ENCODE measurements at regions not wholly inside any gene's neighbourhood (a gene's known extent, or its start where the extent isn't known, plus 50 kb on each side); places are given as distances from the start of the nearest gene placed in this dataset.
"Not testable (repeated sequence)": the region's sequence is repeated elsewhere in the genome, so short reads cannot be mapped to it uniquely, and the experiment has no call there.

DNA sequence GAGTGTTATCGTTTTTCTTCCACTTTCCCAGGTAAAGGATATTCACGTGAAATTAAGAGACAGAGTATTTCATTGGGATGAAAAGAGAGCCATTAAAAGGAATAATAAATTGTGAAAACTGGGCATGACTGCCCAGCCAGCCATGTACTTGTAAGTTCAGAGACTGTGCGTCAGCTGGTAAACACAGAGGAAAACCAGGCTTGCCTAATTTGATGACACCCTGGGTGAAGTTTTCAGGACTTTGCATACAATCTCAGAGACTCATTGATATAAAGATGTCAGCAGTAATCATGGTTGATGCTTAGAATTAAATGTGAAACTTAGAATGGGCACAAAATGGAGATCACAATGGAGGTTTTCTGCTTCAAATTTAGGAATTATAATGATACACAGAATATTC lies 153.5 kb upstream of the ZEB2 start:
- DNase-seq, result no peak

DNA sequence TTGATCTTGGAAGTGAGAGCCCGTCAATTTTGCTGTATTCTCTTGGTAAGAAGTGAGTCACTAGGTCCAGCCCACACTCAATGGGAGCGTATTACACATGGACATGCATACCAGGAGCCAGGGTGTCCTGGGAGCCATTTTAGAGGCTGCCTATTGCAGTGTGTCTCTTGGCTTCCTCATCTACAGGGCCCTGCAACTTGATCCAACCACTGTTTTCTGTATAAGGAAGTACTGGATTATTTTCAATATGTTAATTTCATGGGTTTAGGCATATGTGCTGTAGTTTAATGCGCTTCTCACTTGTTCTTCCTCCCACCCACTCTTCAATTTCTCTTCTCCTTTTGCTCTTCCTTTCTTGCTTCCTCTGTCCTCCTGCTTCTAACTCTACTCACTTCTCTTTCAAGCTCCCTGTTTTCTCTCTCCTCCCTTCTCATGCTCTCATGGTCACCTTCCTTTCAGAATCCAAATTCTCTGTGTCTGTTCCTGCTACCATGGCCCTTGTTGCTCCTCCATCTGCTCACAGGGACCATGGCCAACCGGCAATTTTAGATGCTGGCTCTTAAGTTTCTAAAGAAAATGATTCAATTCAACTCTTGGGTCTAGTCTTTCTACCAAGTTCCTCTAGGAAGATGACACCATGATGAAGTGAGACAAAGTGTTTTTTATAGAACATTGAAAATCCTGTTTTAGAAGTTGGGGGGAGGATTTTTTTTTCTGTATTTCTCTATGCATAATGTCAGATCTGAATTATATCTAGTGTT lies 152.0 kb upstream of the ZEB2 start:
- DNase-seq, result no peak

DNA sequence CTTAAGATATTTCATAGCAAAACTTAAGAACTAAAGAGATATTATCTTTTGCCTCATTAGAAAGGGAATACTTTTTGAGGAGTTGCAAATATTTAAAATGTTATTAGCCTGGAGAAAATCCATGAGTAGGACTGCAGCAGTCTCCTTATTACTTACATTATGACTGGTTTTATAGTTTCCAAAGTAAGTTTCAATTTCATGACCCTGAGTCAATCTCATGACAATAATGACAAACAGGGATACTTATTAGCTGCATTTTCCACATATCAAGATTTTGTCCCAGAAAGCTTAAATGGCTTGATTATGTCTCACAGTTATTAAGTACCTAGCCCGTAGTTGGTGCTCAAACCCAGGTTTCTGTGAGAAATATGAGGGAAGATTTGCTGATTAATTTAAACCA lies 150.8 kb upstream of the ZEB2 start:
- no peak for DNase-seq

DNA sequence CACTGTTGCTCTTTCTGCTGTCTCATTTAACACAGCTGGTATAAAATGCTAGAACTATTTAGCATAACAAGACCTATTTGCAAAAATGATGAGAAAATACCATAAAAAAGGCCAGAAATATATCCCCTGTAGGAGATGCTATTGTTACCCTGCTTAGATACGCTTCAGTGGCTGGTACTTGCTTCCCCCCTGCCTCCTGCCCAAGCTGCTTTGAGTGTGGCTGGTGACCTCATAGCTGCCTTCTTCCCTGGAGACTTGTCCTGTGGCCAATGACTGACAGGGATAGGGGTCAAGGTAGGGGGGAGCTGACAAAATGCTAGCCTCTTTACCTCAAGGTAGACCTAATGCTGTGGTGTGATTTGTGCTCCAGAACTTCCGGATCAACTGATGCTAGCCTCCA lies 150.2 kb upstream of the ZEB2 start:
- DNase-seq, result no peak

DNA sequence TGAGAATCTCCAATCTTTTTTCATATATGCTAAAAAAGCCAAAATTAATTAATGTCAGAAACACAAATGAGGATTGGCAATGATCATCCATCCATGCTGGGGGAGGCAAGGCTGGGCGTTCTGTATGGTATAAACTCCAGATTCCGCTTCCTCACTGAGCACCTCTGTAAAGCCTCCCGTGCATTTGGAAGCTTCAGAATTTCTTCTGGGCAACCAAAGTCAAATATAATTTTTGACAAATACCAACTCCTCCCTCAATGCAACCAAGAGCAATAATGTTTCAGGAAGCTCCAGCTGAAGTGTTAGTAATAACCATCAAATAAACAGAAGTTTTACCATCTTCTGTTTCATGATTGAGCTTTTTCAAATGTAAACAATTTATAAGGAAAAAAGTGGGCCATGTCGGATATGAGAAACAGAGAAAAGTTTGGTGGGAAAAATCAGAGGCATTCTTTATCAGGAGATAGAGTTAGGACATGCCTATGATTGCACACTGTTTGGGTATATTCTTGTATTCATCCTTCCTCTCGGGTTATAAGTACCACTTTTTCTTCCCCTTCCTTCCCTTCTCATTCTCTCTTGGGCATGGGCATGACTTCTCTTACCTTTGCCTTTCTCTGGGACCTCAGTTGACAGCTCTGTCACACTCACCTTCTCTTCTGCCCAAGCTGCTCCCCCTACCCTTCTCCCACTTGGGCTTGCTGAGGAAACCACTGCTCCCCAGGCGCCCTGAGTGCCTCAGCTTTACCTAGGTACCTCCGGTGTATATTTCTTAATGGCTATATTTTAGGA lies 149.5 kb upstream of the ZEB2 start:
- DNase-seq, result no peak

DNA sequence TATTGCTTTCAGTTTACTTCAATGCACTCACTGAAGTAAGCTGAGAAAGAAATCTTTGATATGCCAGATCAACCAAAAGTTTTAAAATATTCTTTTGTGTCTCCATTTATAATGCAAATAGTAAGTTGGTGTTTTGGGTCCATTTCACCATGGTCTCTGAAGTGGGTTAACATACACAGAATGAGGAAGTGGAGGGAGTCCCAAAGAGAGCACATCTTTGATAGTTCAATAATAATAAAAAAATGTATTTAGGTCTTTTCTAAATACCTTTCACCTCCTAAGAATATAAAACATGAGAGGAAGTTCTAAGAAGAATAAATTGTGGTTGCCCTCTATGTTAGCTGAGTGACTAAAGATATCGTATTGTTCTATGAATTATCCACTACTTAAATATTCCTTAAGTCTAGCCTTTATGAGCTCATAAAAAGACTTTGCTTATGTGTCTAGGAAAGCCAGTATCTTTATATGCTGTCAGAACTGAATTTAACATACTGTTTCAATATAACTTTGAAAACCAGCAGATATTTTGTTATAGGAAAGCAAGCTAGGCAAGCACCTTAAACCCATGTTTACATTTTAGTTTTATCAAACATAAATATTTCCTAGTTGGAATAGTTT lies 148.7 kb upstream of the ZEB2 start:
- no peak for DNase-seq

DNA sequence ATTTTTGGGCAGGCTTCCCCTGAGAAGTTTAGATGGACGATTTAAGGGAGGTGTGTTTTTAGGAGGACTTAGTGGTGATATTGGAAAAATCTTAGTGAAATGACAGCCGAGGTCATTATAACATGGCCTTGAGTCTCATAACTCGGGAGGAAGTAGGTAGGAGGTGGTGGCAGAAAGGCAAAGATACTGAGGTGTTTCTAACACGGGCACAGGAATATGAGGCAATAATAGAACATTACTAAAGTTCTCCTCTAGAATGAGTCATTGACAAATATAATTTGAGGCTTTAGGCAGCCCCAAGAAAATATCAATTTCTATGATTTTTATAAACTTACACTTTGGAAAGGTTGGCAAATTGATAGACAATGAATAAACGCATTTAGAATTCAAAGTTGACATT lies 146.1 kb upstream of the ZEB2 start:
- no peak for DNase-seq

DNA sequence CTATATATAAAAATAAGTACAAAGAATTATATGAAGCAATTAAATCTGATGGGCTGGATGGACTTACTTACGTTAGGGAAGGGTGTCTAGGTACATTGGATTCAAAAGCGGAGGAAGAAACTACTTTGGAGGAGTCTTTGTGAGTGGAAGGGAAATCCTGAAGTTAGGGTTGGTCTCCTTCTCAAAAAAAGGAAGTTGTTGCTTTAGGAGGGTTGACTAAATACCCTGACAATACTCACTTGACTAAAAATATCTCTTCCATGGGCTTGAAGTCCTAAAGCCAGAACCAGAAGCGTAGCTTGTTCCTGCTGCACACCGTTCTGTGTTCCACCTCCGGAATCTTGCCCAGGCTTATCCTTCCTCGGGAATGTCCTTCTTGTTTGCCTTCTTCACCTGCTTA lies 143.3 kb upstream of the ZEB2 start:
- DNase-seq, result no peak

DNA sequence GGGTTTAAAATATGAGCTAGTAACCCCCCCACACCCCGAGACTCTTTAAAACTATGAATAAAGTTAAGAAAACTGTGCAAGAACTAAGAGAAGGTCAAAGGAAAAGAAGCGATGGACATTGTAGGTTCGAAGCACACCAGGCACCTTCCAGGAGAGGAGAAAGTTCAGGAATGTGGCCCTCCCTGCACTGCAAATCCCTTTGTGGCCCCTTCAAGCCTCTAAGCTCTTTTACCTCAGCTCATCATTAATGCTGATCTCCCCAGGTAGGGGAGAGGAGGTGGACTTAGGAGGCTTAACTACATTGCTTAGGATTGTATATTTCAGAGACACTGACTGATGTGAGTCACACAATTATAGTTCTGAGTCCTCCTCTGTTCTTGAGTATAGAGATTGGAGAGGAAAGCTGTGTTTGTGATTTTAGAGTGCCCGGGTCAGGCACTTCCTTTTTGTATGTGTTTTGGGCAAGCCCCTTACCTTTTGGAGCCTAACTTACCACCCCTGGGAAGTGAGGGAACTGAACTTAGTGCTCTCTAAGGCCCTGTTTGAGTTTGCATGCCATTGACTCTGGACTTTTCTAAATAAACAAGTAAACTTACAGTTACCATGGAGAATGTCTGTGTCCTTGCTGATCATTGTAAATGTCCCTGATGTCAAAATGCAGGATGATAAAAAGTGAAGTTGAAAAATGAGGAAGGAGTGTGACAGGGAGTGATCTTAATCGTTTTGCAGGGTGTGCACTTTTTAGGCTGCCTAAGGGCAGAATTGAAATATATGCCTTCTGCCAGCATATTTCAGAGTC lies 140.8 kb upstream of the ZEB2 start:
- no peak for DNase-seq

DNA sequence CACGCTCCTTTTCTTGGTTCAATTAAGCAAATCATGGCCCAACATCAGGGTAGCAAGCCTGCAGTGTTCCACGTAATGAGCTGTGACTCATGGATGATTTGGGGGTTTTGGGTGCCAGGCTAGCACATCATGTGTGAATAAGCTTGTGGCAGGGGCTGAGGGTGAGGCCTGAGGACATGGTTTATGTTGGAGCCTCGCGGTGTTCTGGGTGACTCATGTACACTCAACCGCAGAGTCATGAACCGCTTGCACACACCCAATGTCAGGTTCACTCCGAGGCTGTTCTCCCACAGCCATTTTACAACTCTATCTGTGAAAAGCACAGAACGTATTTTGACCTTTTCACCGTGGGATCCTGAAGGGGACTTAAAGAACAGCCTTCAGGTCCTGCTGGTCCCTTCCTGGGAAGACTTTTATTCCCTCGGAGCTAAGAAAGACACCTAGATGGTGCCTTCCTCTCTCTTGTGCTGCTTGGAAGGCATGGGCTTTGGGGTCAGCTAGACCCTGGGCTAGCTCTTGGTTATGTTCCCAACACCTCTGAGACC lies 139.9 kb upstream of the ZEB2 start:
- no peak for DNase-seq

DNA sequence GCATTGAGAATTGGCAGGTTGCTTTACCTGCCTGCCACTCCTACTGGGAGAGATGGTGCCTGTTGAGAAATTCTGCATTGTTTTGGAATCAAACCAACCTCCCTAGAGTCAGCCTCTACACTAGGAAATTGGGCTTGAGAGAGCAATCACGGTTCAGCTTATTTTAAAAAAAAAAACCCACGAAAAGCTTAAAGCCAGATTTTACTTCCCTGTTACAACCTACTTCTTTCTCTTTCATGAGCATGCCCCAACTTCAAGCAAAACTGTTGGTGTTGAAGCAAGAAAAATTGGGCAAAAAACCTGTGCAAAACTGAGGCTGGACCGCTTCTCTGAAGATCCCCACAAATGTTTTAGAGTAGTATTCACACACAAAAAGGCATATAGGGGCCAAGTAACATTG lies 134.6 kb upstream of the ZEB2 start:
- DNase-seq, result no peak

DNA sequence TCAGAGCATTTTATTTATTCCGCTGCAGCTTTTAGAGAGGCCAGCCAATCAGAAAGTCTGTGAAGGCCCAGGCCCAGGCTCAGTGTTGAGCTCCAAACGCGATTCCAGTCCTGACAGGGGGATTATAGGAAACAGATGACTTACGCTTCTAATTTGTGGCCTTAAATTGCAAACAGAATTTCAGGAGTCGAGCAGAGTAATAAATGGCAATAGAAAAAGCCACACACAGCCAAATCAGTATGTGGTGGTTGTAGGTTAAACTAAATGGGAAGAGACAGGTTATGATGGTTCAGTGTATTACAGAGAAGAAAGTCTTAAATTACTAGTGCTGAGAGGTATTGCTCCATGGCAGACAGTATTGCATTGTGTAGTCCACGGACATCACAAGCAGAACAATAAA lies 131.0 kb upstream of the ZEB2 start:
- no peak for DNase-seq

DNA sequence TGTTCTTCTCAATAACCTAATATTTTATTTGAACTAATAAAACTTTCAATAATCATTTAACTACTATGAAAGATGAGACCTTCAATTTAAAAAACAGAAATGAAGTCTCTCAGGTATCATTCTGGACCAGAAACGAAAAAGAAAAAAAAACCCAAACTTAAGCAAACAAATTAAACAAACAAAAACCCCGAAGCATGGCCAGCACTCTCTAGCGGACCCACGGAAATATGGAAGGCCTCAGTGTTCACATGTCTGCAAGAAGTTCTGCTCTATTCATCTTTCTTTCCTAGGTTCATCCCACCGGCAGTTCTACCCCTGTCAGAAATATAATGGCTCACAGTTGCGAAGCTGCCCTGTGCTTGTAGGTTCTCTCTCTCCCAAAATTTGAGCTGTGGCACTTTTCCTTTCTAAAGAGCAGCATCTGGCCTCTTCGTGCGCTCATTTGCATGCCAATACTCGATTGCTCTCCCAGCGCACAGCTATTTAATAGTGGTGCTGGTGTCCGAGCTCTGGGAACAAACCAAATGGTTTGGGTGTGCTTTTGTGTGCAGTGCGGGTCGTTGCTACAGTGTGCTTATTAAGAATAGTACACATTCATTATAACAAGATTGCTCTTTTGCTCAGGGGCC lies 129.0 kb upstream of the ZEB2 start:
- DNase-seq, result no peak

DNA sequence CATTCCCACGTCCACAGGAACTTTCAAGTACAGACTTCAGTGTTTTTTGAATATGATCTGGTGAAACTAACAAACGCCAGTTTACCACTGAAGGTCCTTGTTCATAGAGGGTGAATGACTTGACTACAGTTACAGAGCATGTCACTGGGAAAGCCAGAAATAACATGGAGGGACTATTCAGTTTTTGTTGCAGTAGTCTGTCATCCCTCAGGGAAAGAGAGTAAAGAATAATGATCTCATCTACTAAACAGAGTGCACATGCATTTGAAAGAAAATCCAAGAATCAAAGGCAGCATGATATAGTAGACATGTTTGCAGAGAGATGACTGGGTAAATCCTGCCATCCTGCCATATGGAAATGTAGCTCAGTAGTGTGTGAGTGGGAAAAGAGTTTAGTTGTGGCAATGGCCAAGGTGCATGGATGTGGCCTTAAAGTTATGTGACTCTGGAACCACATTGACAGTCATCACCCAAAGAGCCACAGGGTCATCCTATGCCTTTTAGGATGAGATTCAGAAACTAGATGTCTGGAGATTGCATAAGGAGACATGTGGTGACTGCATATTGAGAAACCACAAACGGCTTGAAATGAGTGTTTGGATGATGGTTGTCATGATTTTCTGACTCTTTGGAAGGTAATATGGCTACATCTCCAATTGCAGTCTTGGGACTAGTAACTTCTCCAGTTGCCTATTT lies 125.3 kb upstream of the ZEB2 start:
- DNase-seq, result no peak

DNA sequence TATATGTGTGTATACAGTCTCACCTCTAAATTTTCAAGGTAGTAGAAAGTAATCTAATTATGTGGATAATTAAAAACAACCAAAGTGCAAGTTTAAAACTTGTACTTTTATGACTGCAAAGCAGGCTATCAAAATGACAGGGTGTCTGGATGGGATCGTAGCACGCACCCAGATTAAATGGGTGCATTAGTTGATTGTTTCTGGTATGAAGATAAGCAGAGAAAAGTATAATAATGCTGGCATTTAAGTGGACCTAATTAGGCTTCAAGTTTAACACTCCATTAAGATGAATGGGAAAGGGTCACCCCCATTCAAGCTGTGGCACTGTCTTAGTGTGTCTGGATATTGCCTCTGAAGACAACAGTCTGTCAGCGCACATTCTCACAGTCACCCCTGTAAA lies 124.6 kb upstream of the ZEB2 start:
- no peak for DNase-seq

DNA sequence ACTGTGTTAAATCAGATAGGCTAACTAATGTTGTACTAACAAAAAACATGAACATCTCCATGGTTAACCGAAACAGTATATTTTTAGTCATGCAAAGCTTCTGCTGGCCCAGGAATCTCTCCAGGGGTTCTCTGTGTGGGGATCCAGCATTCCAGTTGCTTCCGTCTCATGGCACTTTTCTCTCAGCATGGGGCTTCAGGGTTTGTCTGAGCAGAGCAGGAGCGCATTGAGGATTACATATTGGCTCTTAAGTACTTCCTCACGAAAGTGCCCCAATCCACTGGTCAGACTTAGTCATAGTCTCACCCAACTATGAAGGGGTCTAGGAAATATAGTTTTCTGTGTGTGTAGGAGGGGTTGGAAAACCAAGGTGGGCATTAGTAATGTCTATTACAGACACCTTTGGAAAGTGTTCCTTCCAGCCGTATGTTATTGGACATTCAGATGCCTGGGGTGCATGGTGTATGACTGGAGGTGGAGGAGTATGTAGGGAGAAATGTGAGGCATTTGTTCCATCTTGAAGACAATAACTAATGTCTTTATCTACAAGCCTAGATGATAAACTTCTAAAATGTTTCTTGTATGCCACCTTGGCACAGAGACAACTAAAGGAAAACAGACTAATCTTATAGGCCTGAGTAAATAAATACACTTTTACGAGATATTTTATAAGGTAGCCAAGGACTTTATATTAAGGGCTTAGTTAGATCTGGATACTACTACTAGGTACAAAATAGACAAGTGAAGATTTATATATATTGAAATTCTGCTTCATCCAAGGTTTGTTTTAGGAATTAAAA lies 123.8 kb upstream of the ZEB2 start:
- no peak for DNase-seq

DNA sequence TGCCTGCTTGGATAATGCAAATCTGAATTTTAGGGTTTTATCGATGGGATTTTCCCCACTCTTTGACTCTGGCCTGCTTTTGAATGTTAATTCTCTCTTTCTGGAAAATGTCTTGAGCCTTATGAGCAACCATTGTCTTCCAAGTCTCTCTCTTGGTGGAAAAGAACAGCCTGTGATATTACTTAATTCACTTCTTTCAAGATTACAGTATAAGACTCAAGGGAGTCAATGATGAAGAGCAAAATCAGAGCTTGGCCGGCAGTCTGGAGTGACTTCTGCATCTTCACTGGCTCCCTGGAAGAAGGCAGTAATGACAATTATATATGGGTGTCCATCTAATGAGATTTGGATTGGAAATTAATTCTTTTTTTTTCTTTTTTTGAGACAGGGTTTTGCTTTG lies 122.9 kb upstream of the ZEB2 start:
- no peak for DNase-seq

DNA sequence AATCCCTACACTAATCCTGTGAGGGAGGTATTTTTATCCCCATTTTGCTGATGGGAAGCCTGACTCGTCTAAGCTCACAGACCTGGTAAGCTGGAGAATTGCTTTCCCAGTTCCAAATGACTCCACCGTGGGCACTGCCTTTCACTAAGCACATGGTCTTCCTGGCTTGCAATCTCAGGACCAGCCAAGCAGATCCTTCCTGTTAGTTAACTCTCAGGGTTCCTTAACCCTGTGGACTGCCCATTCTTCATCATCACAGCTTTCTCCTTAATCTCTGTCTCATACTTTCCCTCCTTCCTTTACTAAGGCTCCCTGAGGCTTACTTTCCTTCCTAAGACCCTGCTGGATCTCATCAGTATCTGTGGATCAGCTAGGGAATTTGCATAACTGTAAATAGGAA lies 122.2 kb upstream of the ZEB2 start:
- no peak for DNase-seq

DNA sequence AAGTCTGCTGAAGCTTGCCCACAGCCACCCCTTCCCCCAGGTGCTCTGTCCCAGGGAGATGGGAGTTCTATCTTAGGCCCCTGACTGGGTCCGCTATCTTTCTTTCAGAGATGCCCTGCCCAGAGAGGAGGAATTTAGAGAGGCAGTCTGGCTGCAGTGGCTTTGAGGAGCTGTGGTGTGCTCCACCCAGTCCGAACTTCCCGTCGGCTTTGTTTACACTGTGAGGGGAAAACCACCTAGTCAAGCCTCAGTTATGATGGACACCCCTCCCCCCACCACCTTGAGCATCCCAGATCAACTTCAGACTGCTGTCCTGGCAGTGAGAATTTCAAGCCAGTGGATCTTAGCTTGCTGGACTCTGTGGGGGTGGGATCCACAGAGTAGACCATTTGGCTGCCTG lies 118.3 kb upstream of the ZEB2 start:
- not testable (repeated sequence) for DNase-seq

DNA sequence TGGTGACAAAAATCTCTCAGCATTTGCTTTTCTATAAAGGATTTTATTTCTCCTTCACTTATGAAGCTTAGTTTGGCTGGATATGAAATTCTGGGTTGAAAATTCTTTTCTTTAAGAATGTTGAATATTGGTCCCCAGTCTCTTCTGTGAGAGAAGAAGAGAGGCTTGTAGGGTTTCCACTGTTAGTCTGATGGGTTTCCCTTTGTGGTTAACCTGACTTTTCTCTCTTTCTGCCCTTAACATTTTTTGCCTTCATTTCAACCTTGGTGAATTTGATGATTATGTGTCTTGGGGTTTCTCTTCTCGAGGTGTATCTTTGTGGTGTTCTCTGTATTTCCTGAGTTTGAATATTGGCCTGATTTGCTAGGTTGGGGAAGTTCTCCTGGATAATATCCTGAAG lies 116.9 kb upstream of the ZEB2 start:
- not testable (repeated sequence) for DNase-seq

DNA sequence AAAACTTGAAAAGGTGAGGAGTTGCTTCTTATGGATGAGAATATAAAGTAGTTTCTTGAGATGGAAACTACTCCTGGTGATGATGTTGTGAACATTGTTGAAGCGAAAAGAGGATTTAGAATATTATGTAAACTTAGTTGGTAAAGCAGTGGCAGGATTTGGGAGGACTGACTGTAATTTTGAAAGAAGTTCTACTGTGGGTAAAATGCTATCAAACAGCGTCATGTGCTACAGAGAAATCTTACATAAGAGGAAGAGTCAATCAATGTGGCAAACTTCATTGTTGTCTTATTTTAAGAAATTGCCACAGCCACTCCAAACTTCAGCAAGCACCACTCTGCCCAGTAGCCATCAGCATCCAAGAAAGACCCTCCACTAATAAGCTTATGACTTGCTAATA lies 112.9 kb upstream of the ZEB2 start:
- DNase-seq, result no peak

All from SHP77 treated with DMSO at 0.1 percent for 48 hours (cell line).